H1 (cell line): ENCODE measurements at regions not wholly inside any gene's neighbourhood (a gene's known extent, or its start where the extent isn't known, plus 50 kb on each side); places are given as distances from the start of the nearest gene placed in this dataset.

Experiments used
- CTCF ChIA-PET: fragments of 300-600 bp; sonication (Branson Sonifier 250); formaldehyde crosslinking; loops from one replicate; lab custom pipeline; 2021; ENCODE audit not compliant: partially characterized antibody; lab: Charles Lee
- POLR2A ChIA-PET: fragments of 300-600 bp; sonication (Branson Sonifier 250); formaldehyde crosslinking; loops from one replicate; lab custom pipeline; 2021; ENCODE audit warnings: inconsistent platforms; ENCODE audit not compliant: partially characterized antibody; lab: Charles Lee
- DNase-seq, 2 experiments: peaks; one replicate each; pipeline versions ENCODE4 v3.0.0 to v3.0.0-alpha.2; 2010 to 2022; ENCODE audit warnings: low spot score in 2 of 2, low read depth in 1 of 2, mixed read lengths in 1 of 2
- FAIRE-seq: peaks from 2 replicates; lab custom pipeline; 2011; peaks lifted over from hg19 to GRCh38; lab: Jason Lieb, UNC
- H2AFZ ChIP-seq: 2 replicates; pipeline ENCODE4 v1.8.1; 2012; ENCODE audit warnings: low read length, inconsistent platforms
- H2AK5ac ChIP-seq: 2 replicates; pipeline ENCODE4 v1.6.1; 2013; ENCODE audit warnings: low read depth, low read length
- H2BK120ac ChIP-seq: replicated peaks from 2 replicates; pipeline ENCODE3; 2013; ENCODE audit warnings: low read depth, low read length, inconsistent platforms
- H2BK12ac ChIP-seq: 2 replicates; pipeline ENCODE4 v1.6.1; 2013; ENCODE audit warnings: low read depth, low read length
- H2BK15ac ChIP-seq: 2 replicates; pipeline ENCODE4 v1.6.1; 2013; ENCODE audit warnings: low read length
- H2BK20ac ChIP-seq: 2 replicates; pipeline ENCODE4 v1.6.1; 2013; ENCODE audit warnings: low read length
- H2BK5ac ChIP-seq: 2 replicates; pipeline ENCODE4 v1.6.1; 2013; ENCODE audit warnings: low read depth, low read length
- H3K14ac ChIP-seq: 2 replicates; pipeline ENCODE4 v1.6.1; 2013; ENCODE audit warnings: inconsistent platforms; ENCODE audit not compliant: insufficient read length
- H3K18ac ChIP-seq: 2 replicates; pipeline ENCODE4 v1.6.1; 2013; ENCODE audit warnings: low read length; ENCODE audit errors: extremely low read depth
- H3K23ac ChIP-seq: 2 replicates; pipeline ENCODE4 v1.6.1; 2013; ENCODE audit warnings: inconsistent platforms; ENCODE audit not compliant: insufficient read length
- H3K23me2 ChIP-seq: 2 replicates; pipeline ENCODE4 v1.6.1; 2013; ENCODE audit warnings: low read depth, low read length
- H3K27ac ChIP-seq: 2 replicates; pipeline ENCODE4 v1.6.1; 2011; ENCODE audit warnings: low read depth, low read length, inconsistent platforms
- H3K27me3 ChIP-seq, 4 experiments: replicated peaks in 1 of 4; 1 replicate in 1 of 4; 2 replicates in 3 of 4; pipeline versions ENCODE4 v1.6.1 to v1.8.1; 2011 to 2013; ENCODE audit warnings: low read length in 3 of 4, mild to moderate bottlenecking in 3 of 4, inconsistent platforms in 2 of 4, mixed read lengths in 2 of 4, moderate library complexity in 1 of 4; ENCODE audit not compliant: control insufficient read depth in 3 of 4, insufficient read depth in 3 of 4; ENCODE audit errors: extremely low read depth in 1 of 4
- H3K36me3 ChIP-seq, 4 experiments: 2 replicates each; pipeline versions ENCODE4 v1.6.1 to v1.8.1; 2011 to 2013; ENCODE audit warnings: mild to moderate bottlenecking in 4 of 4, low read length in 3 of 4, moderate library complexity in 2 of 4, control low read depth in 1 of 4, inconsistent platforms in 1 of 4; ENCODE audit not compliant: insufficient read depth in 4 of 4, control insufficient read depth in 2 of 4
- H3K4ac ChIP-seq: replicated peaks from 2 replicates; pipeline ENCODE3; 2013; ENCODE audit warnings: low read length, low read depth, mixed read lengths, inconsistent platforms; ENCODE audit not compliant: insufficient read length
- H3K4me1 ChIP-seq, 4 experiments: replicated peaks in 1 of 4; 1 replicate in 1 of 4; 2 replicates in 3 of 4; pipeline versions ENCODE4 v1.6.1 to v1.8.1; 2011 to 2013; ENCODE audit warnings: low read length in 3 of 4, inconsistent platforms in 2 of 4, mixed read lengths in 1 of 4; ENCODE audit not compliant: insufficient read depth in 4 of 4, control insufficient read depth in 3 of 4
- H3K4me2 ChIP-seq, 2 experiments: 2 replicates each; pipeline versions ENCODE4 v1.6.1 to v1.8.1; 2011 to 2013; ENCODE audit warnings: low read depth in 2 of 2, low read length in 2 of 2, control low read depth in 1 of 2, inconsistent platforms in 1 of 2, mild to moderate bottlenecking in 1 of 2; ENCODE audit not compliant: insufficient read depth in 1 of 2
- H3K4me3 ChIP-seq, 4 experiments: fragments of 200-600, 300-600 bp in 1 of 4; sonication (generic), shearing (Covaris generic), sonication (Bioruptor Twin) in 1 of 4; 2 replicates each; pipeline versions ENCODE4 v1.5.1 to v1.8.1; 2011 to 2016; ENCODE audit warnings: low read length in 4 of 4, low read depth in 3 of 4, control low read depth in 2 of 4, inconsistent platforms in 2 of 4, mild to moderate bottlenecking in 2 of 4, mixed read lengths in 1 of 4, moderate library complexity in 1 of 4; ENCODE audit not compliant: insufficient read depth in 2 of 4; ENCODE audit errors: extremely low read depth in 1 of 4
- H3K56ac ChIP-seq: replicated peaks from 2 replicates; pipeline ENCODE3; 2013; ENCODE audit warnings: low read depth, mild to moderate bottlenecking, mixed read lengths, low read length, inconsistent platforms; ENCODE audit not compliant: insufficient read length
- H3K79me1 ChIP-seq: 2 replicates; pipeline ENCODE4 v1.6.1; 2013; ENCODE audit warnings: low read depth, low read length, control low read depth
- H3K79me2 ChIP-seq, 2 experiments: 2 replicates each; pipeline versions ENCODE4 v1.6.1 to v1.8.1; 2012 to 2013; ENCODE audit warnings: low read length in 2 of 2, mild to moderate bottlenecking in 2 of 2, inconsistent platforms in 1 of 2; ENCODE audit not compliant: insufficient read depth in 2 of 2, control insufficient read depth in 1 of 2
- H3K9ac ChIP-seq, 4 experiments: replicated peaks in 1 of 4; 1 replicate in 1 of 4; 2 replicates in 3 of 4; pipeline versions ENCODE4 v1.6.1 to v1.8.1; 2011 to 2013; ENCODE audit warnings: low read depth in 3 of 4, low read length in 3 of 4, control low read depth in 2 of 4, mild to moderate bottlenecking in 2 of 4, moderate library complexity in 2 of 4, inconsistent platforms in 1 of 4; ENCODE audit errors: extremely low read depth in 1 of 4
- H3K9me3 ChIP-seq, 2 experiments: 2 replicates each; pipeline versions ENCODE4 v1.6.1 to v1.8.1; 2012 to 2013; ENCODE audit warnings: mild to moderate bottlenecking in 2 of 2, moderate library complexity in 2 of 2, control low read depth in 1 of 2, inconsistent platforms in 1 of 2, low read depth in 1 of 2, low read length in 1 of 2, mixed read lengths in 1 of 2; ENCODE audit not compliant: insufficient read depth in 2 of 2
- H4K20me1 ChIP-seq, 2 experiments: replicated peaks in 1 of 2; 2 replicates each; pipeline versions ENCODE3 to v1.8.1; 2011 to 2013; ENCODE audit warnings: inconsistent platforms in 2 of 2, low read length in 2 of 2, mild to moderate bottlenecking in 1 of 2; ENCODE audit not compliant: insufficient read depth in 2 of 2, control insufficient read depth in 1 of 2
- H4K5ac ChIP-seq: 2 replicates; pipeline ENCODE4 v1.6.1; 2013; ENCODE audit warnings: low read length, low read depth, mixed read lengths, inconsistent platforms; ENCODE audit not compliant: insufficient read length
- H4K8ac ChIP-seq: 2 replicates; pipeline ENCODE4 v1.8.0; 2013; ENCODE audit warnings: mild to moderate bottlenecking, moderate library complexity, low read length, inconsistent platforms; ENCODE audit not compliant: insufficient read depth; ENCODE audit errors: extremely low read depth
- H4K91ac ChIP-seq: replicated peaks from 2 replicates; pipeline ENCODE3; 2013; ENCODE audit warnings: low read length, mixed read lengths, inconsistent platforms; ENCODE audit not compliant: insufficient read length
- ASH2L ChIP-seq: fragments of 200-600, 300-600 bp; sonication (generic); IDR thresholded peaks from one replicate; pipeline ENCODE4 v1.7.1; 2017; ENCODE audit warnings: low read length
- BACH1 ChIP-seq: IDR thresholded peaks from 2 replicates; pipeline ENCODE4 v1.6.1; 2012; ENCODE audit warnings: low read length, improper control_type of control experiment
- FOSL1 ChIP-seq: IDR thresholded peaks from 2 replicates; pipeline ENCODE4 v1.6.1; 2011; ENCODE audit warnings: mild to moderate bottlenecking, low read depth, low read length, moderate library complexity; ENCODE audit not compliant: insufficient read depth
- POLR2AphosphoS5 ChIP-seq: IDR thresholded peaks from 2 replicates; pipeline ENCODE4 v1.6.1; 2011; ENCODE audit warnings: low read depth, low read length
- SIRT6 ChIP-seq: IDR thresholded peaks from one replicate; pipeline ENCODE4 v1.7.1; 2012; ENCODE audit warnings: low read length, inconsistent platforms
- SP4 ChIP-seq: IDR thresholded peaks from 2 replicates; pipeline ENCODE4 v1.6.1; 2012; ENCODE audit warnings: low read length, inconsistent platforms
- SUZ12 ChIP-seq: fragments of 200-600 bp; sonication (generic); IDR thresholded peaks from 2 replicates; pipeline ENCODE4 v1.6.1; 2012; ENCODE audit warnings: mild to moderate bottlenecking, inconsistent platforms, low read length, moderate library complexity, mixed read lengths
- TAF1 ChIP-seq: IDR thresholded peaks from 2 replicates; pipeline ENCODE4 v1.6.1; 2011; ENCODE audit warnings: mild to moderate bottlenecking, low read depth, low read length
- ZNF274 ChIP-seq: IDR thresholded peaks from 2 replicates; pipeline ENCODE4 v1.7.0; 2012; ENCODE audit warnings: low read length, borderline replicate concordance; ENCODE audit errors: extremely low read depth
- WGBS, 2 experiments: shearing (Covaris generic) in 1 of 2; methylation state at CpG; one replicate each; pipeline versions ENCODE4 v1.1.6 to v1.1.7; 2013 to 2015; ENCODE audit warnings: low lambda C conversion rate in 2 of 2, mixed read lengths in 2 of 2, inconsistent platforms in 1 of 2, low coverage in 1 of 2, missing lambda C conversion rate in 1 of 2; ENCODE audit not compliant: insufficient replicate concordance in 2 of 2, insufficient coverage in 1 of 2, insufficient read length in 1 of 2; ENCODE audit errors: extremely low coverage in 1 of 2, missing lambda C conversion rate in 1 of 2; 5-methylcytosine and 5-hydroxymethylcytosine counted together
- TF ChIP-seq, protein P1 (sequence below): IDR thresholded peaks from 2 replicates; pipeline ENCODE4 v1.6.1; 2011; ENCODE audit warnings: low read length, improper control_type of control experiment

GRCh38 chr13:71338070-71338469 lies 528.9 kb downstream of the DACH1 start:
- H2BK20ac ChIP-seq, result no peak overlapping the region
- no peak overlapping the region for H2BK15ac ChIP-seq
- H3K4me1 ChIP-seq, result no peaks in the 10 kb centered on the region
- WGBS, 2 experiments, result 92% methylated on average over 3 of the region's 3 CpGs; no CpG with 5 or more reads in 1 of the 2 experiments
- 0 out of 2 replicates have a peak overlapping the region, but pooled peaks have one; percentile 45 for H2AFZ ChIP-seq
- H3K23me2 ChIP-seq, result no peaks in the 10 kb centered on the region
- POLR2A ChIA-PET, result no interaction called here
- H3K27ac ChIP-seq, result no peak overlapping the region
- DNase-seq, result no peak
- no peak overlapping the region for H2AK5ac ChIP-seq
- H3K23ac ChIP-seq, result no peak overlapping the region
- H3K14ac ChIP-seq, result no peak overlapping the region
- no peak overlapping the region for H3K18ac ChIP-seq
- H3K79me2 ChIP-seq, result no peaks in the 10 kb centered on the region
- no peak overlapping the region for H2BK120ac ChIP-seq
- H3K56ac ChIP-seq, result no peak overlapping the region
- no peaks in the 10 kb centered on the region for H3K36me3 ChIP-seq
- TF ChIP-seq ASH2L (no peak), SUZ12 (no peak), FOSL1 (no peak), SP4 (no peak), TAF1 (no peak), ZNF274 (no peak), BACH1 (no peak), SIRT6 (no peak), POLR2AphosphoS5 (no peak)
- TF ChIP-seq, protein P1, sequence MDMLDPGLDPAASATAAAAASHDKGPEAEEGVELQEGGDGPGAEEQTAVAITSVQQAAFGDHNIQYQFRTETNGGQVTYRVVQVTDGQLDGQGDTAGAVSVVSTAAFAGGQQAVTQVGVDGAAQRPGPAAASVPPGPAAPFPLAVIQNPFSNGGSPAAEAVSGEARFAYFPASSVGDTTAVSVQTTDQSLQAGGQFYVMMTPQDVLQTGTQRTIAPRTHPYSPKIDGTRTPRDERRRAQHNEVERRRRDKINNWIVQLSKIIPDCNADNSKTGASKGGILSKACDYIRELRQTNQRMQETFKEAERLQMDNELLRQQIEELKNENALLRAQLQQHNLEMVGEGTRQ, result no peak
- TF ChIP-seq, all 59 proteins: peak for 0
- Histone ChIP-seq H4K20me1 (no peaks in the 10 kb centered on the region), H4K91ac (no peak overlapping the region), H4K5ac (no peak overlapping the region), H3K79me1 (no peaks in the 10 kb centered on the region), H3K4ac (no peak overlapping the region), H3K9me3 (no peaks in the 10 kb centered on the region), H3K9ac (no peak overlapping the region), H3K4me3 (no peak overlapping the region), H4K8ac (no peak overlapping the region), H3K27me3 (no peaks in the 10 kb centered on the region), H2BK12ac (no peak overlapping the region), H3K4me2 (no peak overlapping the region), H2BK5ac (no peak overlapping the region)
- FAIRE-seq, result no peak
- CTCF ChIA-PET, result interaction anchor here (1.0 to 1.1 kb wide), 2 partner anchors 11 to 16 kb away, joined by 3 to 4 read pairs; no protein-coding TSS in a partner anchor
